Fibroblast of the aortic adventitia (primary cell): ENCODE measurements at regions not wholly inside any gene's neighbourhood (a gene's known extent, or its start where the extent isn't known, plus 50 kb on each side); places are given as distances from the start of the nearest gene placed in this dataset.

Experiments
- DNase-seq: peaks from one replicate; pipeline ENCODE4 v3.0.0-alpha.2; 2010; ENCODE audit warnings: low read depth
- H3K4me3 ChIP-seq: 2 replicates; pipeline ENCODE4 v1.5.1; 2011; ENCODE audit warnings: low read depth, mild to moderate bottlenecking, control low read depth, low read length, moderate library complexity
- CTCF ChIP-seq: IDR thresholded peaks from 2 replicates; pipeline ENCODE4 v1.5.1; 2011; ENCODE audit warnings: mild to moderate bottlenecking, low read length, control low read depth, inconsistent platforms; ENCODE audit not compliant: insufficient read depth

DNA sequence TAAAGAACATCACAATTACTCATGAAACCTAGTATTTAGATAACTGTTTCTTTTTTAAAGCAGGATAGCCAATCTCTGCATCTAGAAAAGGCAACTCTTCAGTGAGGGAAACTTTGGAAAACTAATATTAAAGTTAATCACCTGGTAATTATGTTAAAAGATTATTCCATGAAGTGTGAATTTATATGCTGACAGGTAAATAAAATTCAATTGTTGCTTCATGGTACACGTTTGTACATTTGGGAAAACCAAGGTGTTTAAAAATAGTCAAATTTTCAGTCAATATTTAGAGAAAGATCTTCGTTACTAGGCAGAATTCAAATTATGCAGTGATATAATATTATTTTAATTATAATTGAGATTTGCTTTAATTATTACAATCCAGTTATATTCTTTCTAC lies 100.1 kb upstream of the LRFN5 start:
- no peak for TF ChIP-seq CTCF
- DNase-seq: no peak

GRCh38 chr14:41505491-41505890 lies 101.2 kb upstream of the LRFN5 start:
- no peak overlapping the region for H3K4me3 ChIP-seq
- no peak for TF ChIP-seq CTCF
- DNase-seq: no peak

More for the DNA sequence above, 100.1 kb upstream of the LRFN5 start:
- no peak overlapping the region for H3K4me3 ChIP-seq

- peak; percentile 30 for DNase-seq
- no peak overlapping the region for H3K4me3 ChIP-seq
- no peak for TF ChIP-seq CTCF
Measured at GRCh38 chr14:41498959-41499358, 107.7 kb upstream of the LRFN5 start.

DNA sequence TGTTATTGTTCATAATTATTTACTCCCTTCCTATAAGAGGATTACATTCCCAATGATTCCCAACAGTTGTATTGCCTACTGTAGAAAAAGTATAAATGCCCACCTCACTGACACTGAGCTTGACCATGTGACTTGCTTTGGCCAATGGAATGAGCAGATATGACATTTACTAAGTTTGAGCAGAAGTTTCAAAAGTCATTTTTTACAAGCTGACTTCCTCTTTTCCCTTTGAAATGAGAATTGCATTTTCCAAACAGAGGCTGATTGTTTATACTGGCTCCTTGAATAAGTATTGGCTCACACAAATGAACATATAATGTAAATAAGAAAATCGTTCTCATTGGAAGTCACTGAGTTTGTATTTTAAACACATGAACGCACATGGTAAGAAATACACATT lies 116.4 kb upstream of the LRFN5 start:
- DNase-seq: no peak
- no peak for TF ChIP-seq CTCF
- H3K4me3 ChIP-seq: no peak overlapping the region

GRCh38 chr14:41489315-41489972 lies 117.2 kb upstream of the LRFN5 start:
- no peak for DNase-seq
- TF ChIP-seq CTCF: no peak
- no peak overlapping the region for H3K4me3 ChIP-seq

DNA sequence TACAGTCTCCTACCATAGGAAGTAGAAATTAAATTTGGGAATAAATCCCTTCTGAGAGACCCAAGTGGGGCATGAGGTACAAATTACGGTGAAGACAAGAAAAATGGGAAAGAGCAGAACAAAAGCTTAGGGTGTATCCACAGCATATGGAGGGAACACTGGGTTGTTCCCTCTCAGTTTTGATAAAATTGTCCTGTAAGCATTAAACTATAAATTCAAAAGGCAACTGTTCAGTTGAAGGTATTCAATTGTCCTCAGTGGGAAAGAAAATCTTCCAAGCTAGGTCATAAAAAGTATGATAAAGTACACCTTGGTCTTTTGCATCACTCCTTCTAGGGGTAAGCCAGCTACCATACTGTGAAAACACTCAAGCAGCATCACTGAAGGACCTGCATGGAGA lies 118.3 kb upstream of the LRFN5 start:
- no peak for TF ChIP-seq CTCF
- DNase-seq: no peak
- H3K4me3 ChIP-seq: no peak overlapping the region

DNA sequence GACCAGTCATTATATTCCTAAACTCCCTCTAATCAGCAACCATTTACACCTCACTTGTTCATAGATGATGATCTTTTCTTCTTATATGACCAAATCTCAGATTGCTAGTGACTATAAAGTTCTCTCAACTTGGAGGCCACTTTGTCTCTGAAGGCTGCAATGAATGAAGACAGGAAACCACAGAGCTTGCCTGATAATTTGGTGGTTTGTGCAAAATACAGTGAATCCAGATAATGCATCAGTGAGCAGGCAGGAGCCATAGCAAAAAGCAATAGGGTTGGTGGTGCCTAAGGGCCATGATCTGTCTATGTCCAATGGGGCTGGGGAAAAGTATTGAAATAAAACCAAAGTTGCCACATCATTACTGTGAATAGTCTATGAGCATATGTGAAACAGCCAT lies 123.8 kb upstream of the LRFN5 start:
- no peak overlapping the region for H3K4me3 ChIP-seq
- TF ChIP-seq CTCF: no peak
- DNase-seq: no peak
